ENCODE measurements at regions not wholly inside any gene's neighbourhood (a gene's known extent, or its start where the extent isn't known, plus 50 kb on each side); places are given as distances from the start of the nearest gene placed in this dataset.
"Not testable (repeated sequence)": the region's sequence is repeated elsewhere in the genome, so short reads cannot be mapped to it uniquely, and the experiment has no call there.

- no peak for DNase-seq
Measured at GRCh38 chr14:29392287-29392686, 535.4 kb downstream of the PRKD1 start.

GRCh38 chr14:29403091-29403490 is 524.6 kb downstream of the PRKD1 start:
- no peak for DNase-seq

GRCh38 chr14:29410581-29410980 is 517.1 kb downstream of the PRKD1 start:
- no peak for DNase-seq

GRCh38 chr14:29414931-29415330 is 512.7 kb downstream of the PRKD1 start:
- DNase-seq = not testable (repeated sequence)

- DNase-seq = no peak
Measured at GRCh38 chr14:29419736-29420135, 507.9 kb downstream of the PRKD1 start.

GRCh38 chr14:29421156-29421728 is 506.4 kb downstream of the PRKD1 start:
- DNase-seq = no peak

- no peak for DNase-seq
Measured at GRCh38 chr14:29425705-29426482, 501.8 kb downstream of the PRKD1 start.

GRCh38 chr14:29442696-29443095 is 485.0 kb downstream of the PRKD1 start:
- DNase-seq = no peak

GRCh38 chr14:29444216-29444615 is 483.4 kb downstream of the PRKD1 start:
- DNase-seq = no peak

GRCh38 chr14:29444805-29445204 is 482.8 kb downstream of the PRKD1 start:
- DNase-seq = no peak

- DNase-seq = no peak
Measured at GRCh38 chr14:29446971-29447370, 480.7 kb downstream of the PRKD1 start.

- no peak for DNase-seq
Measured at GRCh38 chr14:29451941-29452340, 475.7 kb downstream of the PRKD1 start.

- no peak for DNase-seq
Measured at GRCh38 chr14:29453045-29453444, 474.6 kb downstream of the PRKD1 start.

- no peak for DNase-seq
Measured at GRCh38 chr14:29454026-29454693, 473.5 kb downstream of the PRKD1 start.

- DNase-seq = no peak
Measured at GRCh38 chr14:29458547-29458946, 469.1 kb downstream of the PRKD1 start.

GRCh38 chr14:29459531-29459930 is 468.1 kb downstream of the PRKD1 start:
- no peak for DNase-seq

GRCh38 chr14:29459969-29460560 is 467.6 kb downstream of the PRKD1 start:
- DNase-seq = no peak

GRCh38 chr14:29461101-29461500 is 466.5 kb downstream of the PRKD1 start:
- DNase-seq = no peak

- no peak for DNase-seq
Measured at GRCh38 chr14:29461506-29461905, 466.1 kb downstream of the PRKD1 start.

- DNase-seq = no peak
Measured at GRCh38 chr14:29462321-29462720, 465.3 kb downstream of the PRKD1 start.

GRCh38 chr14:29462772-29463171 is 464.9 kb downstream of the PRKD1 start:
- no peak for DNase-seq

- DNase-seq = no peak
Measured at GRCh38 chr14:29463727-29464395, 463.8 kb downstream of the PRKD1 start.

GRCh38 chr14:29465095-29465494 is 462.6 kb downstream of the PRKD1 start:
- no peak for DNase-seq

Data from stimulated activated CD4-positive, alpha-beta T cell treated with anti-CD3 and anti-CD28 coated beads, Interleukin-15, amount 100 ng/mL, for 24 hours (primary cell).